ENCODE measurements at regions not wholly inside any gene's neighbourhood (a gene's known extent, or its start where the extent isn't known, plus 50 kb on each side); places are given as distances from the start of the nearest gene placed in this dataset.

- TF ChIP-seq, protein P1, sequence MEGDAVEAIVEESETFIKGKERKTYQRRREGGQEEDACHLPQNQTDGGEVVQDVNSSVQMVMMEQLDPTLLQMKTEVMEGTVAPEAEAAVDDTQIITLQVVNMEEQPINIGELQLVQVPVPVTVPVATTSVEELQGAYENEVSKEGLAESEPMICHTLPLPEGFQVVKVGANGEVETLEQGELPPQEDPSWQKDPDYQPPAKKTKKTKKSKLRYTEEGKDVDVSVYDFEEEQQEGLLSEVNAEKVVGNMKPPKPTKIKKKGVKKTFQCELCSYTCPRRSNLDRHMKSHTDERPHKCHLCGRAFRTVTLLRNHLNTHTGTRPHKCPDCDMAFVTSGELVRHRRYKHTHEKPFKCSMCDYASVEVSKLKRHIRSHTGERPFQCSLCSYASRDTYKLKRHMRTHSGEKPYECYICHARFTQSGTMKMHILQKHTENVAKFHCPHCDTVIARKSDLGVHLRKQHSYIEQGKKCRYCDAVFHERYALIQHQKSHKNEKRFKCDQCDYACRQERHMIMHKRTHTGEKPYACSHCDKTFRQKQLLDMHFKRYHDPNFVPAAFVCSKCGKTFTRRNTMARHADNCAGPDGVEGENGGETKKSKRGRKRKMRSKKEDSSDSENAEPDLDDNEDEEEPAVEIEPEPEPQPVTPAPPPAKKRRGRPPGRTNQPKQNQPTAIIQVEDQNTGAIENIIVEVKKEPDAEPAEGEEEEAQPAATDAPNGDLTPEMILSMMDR (conservative IDR thresholded peaks at IDR 0.05 in 1 of 2, IDR thresholded peaks at IDR 0.05 in 1 of 2; ENCODE audit: extremely low read depth in 1 of 2, insufficient read depth in 1 of 2, low read depth in 1 of 2, low read length in 2 of 2): no peak
- no peak for TF ChIP-seq EZH2 (IDR thresholded peaks at IDR 0.05; ENCODE audit: borderline replicate concordance, low read length)
Measured at GRCh38 chrX:88366314-88366713, 380.7 kb upstream of the CPXCR1 start.
